Endothelial cell of umbilical vein (primary cell): ENCODE measurements at regions not wholly inside any gene's neighbourhood (a gene's known extent, or its start where the extent isn't known, plus 50 kb on each side); places are given as distances from the start of the nearest gene placed in this dataset.
A peak's percentile ranks its signal among the peaks of the same experiment; 100 is the strongest.

Source experiments
- BruUV-seq: library from RNA; stranded (reverse); fragments of 400-500 nt; replicated peaks from 2 replicates; lab custom pipeline; 2021; lab: Mats Ljungman, UMichigan
- CTCF ChIA-PET: fragments of 300-600, 350-600 bp; sonication (Branson Sonifier 250); formaldehyde crosslinking; loops from one replicate; lab custom pipeline; 2021; ENCODE audit warnings: antibody characterized with exemption, inconsistent platforms; lab: Charles Lee
- POLR2A ChIA-PET: fragments of 300-600, 350-600 bp; sonication (Branson Sonifier 250); formaldehyde crosslinking; loops from one replicate; lab custom pipeline; 2021; ENCODE audit warnings: antibody characterized with exemption, inconsistent platforms; lab: Charles Lee
- DNase-seq: peaks from one replicate; pipeline ENCODE4 v3.0.0-alpha.2; 2011; ENCODE audit warnings: low read depth, low spot score
- FAIRE-seq: peaks from 2 replicates; lab custom pipeline; 2011; peaks lifted over from hg19 to GRCh38; lab: Jason Lieb, UNC
- H2AFZ ChIP-seq: 2 replicates; pipeline ENCODE4 v1.6.0; 2012; ENCODE audit warnings: low read depth, low read length, control low read depth, inconsistent platforms
- H3K27ac ChIP-seq: 2 replicates; pipeline ENCODE4 v1.5.1; 2011; ENCODE audit warnings: low read depth, mild to moderate bottlenecking, control low read depth, low read length, moderate library complexity; ENCODE audit not compliant: insufficient read depth
- H3K27me3 ChIP-seq, 2 experiments: 2 replicates each; pipeline versions ENCODE4 v1.6.0 to v1.6.1; 2011; ENCODE audit warnings: low read length in 2 of 2, mixed read lengths in 1 of 2; ENCODE audit not compliant: control insufficient read depth in 2 of 2, insufficient read depth in 2 of 2
- H3K36me3 ChIP-seq, 2 experiments: 2 replicates in 1 of 2; 3 replicates in 1 of 2; pipeline ENCODE4 v1.5.1; 2011; ENCODE audit warnings: low read length in 2 of 2, mild to moderate bottlenecking in 1 of 2, moderate library complexity in 1 of 2; ENCODE audit not compliant: control insufficient read depth in 2 of 2, insufficient read depth in 2 of 2; ENCODE audit errors: extremely low read depth in 1 of 2
- H3K4me1 ChIP-seq: 3 replicates; pipeline ENCODE4 v1.5.1; 2011; ENCODE audit warnings: mild to moderate bottlenecking, low read length; ENCODE audit not compliant: control insufficient read depth, insufficient read depth; ENCODE audit errors: extremely low read depth
- H3K4me2 ChIP-seq: 2 replicates; pipeline ENCODE4 v1.6.1; 2011; ENCODE audit warnings: low read length, control low read depth, mixed read lengths; ENCODE audit not compliant: insufficient read depth
- H3K4me3 ChIP-seq, 3 experiments: fragments of 200-600 bp in 1 of 3; sonication (generic), shearing (Covaris generic) in 1 of 3; replicated peaks in 1 of 3; 2 replicates each; pipeline ENCODE4 v1.5.1; 2011 to 2016; ENCODE audit warnings: control low read depth in 3 of 3, low read length in 3 of 3, mild to moderate bottlenecking in 2 of 3, inconsistent platforms in 1 of 3, low read depth in 1 of 3, moderate library complexity in 1 of 3; ENCODE audit not compliant: insufficient read depth in 1 of 3
- H3K79me2 ChIP-seq: 2 replicates; pipeline ENCODE4 v1.6.0; 2012; ENCODE audit warnings: low read length, inconsistent platforms; ENCODE audit not compliant: control insufficient read depth, insufficient read depth
- H3K9ac ChIP-seq: replicated peaks from 2 replicates; pipeline ENCODE3; 2011; ENCODE audit warnings: low read length, control low read depth; ENCODE audit not compliant: insufficient read depth; ENCODE audit errors: extremely low read depth
- H3K9me1 ChIP-seq: replicated peaks from 3 replicates; pipeline ENCODE4 v1.6.0; 2011; ENCODE audit warnings: mild to moderate bottlenecking, low read length; ENCODE audit not compliant: control insufficient read depth, insufficient read depth; ENCODE audit errors: extremely low read depth
- H3K9me3 ChIP-seq: replicated peaks from 2 replicates; pipeline ENCODE4 v1.5.1; 2012; ENCODE audit warnings: low read length, inconsistent platforms; ENCODE audit not compliant: control insufficient read depth, insufficient read depth
- H4K20me1 ChIP-seq: replicated peaks from 2 replicates; pipeline ENCODE3; 2011; ENCODE audit warnings: mild to moderate bottlenecking, low read length; ENCODE audit not compliant: control insufficient read depth, insufficient read depth; ENCODE audit errors: extremely low read depth
- CTCF ChIP-seq, 2 donors: IDR thresholded peaks; 1 replicate in 1 of 2; 2 replicates in 1 of 2; pipeline ENCODE4 v1.5.1; 2011; ENCODE audit warnings: low read length in 2 of 2, mild to moderate bottlenecking in 2 of 2, moderate library complexity in 2 of 2, control low read depth in 1 of 2, inconsistent platforms in 1 of 2, low read depth in 1 of 2; ENCODE audit not compliant: insufficient read depth in 1 of 2; ENCODE audit errors: extremely low read depth in 1 of 2
- EZH2 ChIP-seq: IDR thresholded peaks from 2 replicates; pipeline ENCODE4 v1.6.1; 2012; ENCODE audit warnings: borderline replicate concordance, low read depth, mild to moderate bottlenecking, moderate library complexity, low read length, inconsistent platforms; ENCODE audit not compliant: severe bottlenecking
- FOS ChIP-seq: IDR thresholded peaks from 2 replicates; pipeline ENCODE4 v1.6.1; 2011; ENCODE audit warnings: mild to moderate bottlenecking, low read length, moderate library complexity, borderline replicate concordance; ENCODE audit not compliant: insufficient read depth
- GATA2 ChIP-seq: IDR thresholded peaks from 2 replicates; pipeline ENCODE4 v1.7.0; 2011; ENCODE audit warnings: low read depth, mild to moderate bottlenecking, moderate library complexity, mixed read lengths, low read length; ENCODE audit not compliant: insufficient read length, insufficient read depth
- JUN ChIP-seq: IDR thresholded peaks from 2 replicates; pipeline ENCODE4 v1.6.1; 2011; ENCODE audit warnings: borderline replicate concordance, low read depth; ENCODE audit not compliant: insufficient read length, insufficient read depth
- MAX ChIP-seq: IDR thresholded peaks from 2 replicates; pipeline ENCODE4 v1.6.1; 2011; ENCODE audit not compliant: insufficient read depth, insufficient read length
- MYC ChIP-seq: IDR thresholded peaks from one replicate; pipeline ENCODE4 v1.6.1; 2011; ENCODE audit warnings: mild to moderate bottlenecking, low read depth, low read length
- POLR2A ChIP-seq: IDR thresholded peaks from 2 replicates; pipeline ENCODE4 v1.6.1; 2012; ENCODE audit warnings: low read depth, mild to moderate bottlenecking, control low read depth, low read length
- POLR2AphosphoS5 ChIP-seq: IDR thresholded peaks from 2 replicates; pipeline ENCODE4 v1.6.1; 2012; ENCODE audit warnings: low read depth, mild to moderate bottlenecking, control low read depth, low read length, moderate library complexity; ENCODE audit not compliant: insufficient read depth
- dilution Hi-C: fragments of 300-500 bp; cut with MboI; formaldehyde crosslinking; loops from one replicate; pipeline ENCODE4 v1.15.0; 2019; ENCODE audit warnings: low sequenced_read_pairs; ENCODE audit not compliant: extremely low pct_ligation_motif_present
- intact Hi-C: fragments of 100-400 bp; cut with micrococcal nuclease; formaldehyde crosslinking; loops from one replicate; pipeline ENCODE4 v1.10.0; 2022

GRCh38 chr1:201625226-201625761 lies 86.4 kb downstream of the NAV1 start:
- no peak overlapping the region for H2AFZ ChIP-seq
- no TSS peak for BruUV-seq
- dilution Hi-C loops (no loop called here), intact Hi-C loops (no loop called here)
- peak; percentile 69 for FAIRE-seq
- TF ChIP-seq EZH2 = no peak
- TF ChIP-seq GATA2 = no peak
- TF ChIP-seq FOS = peak; percentile 8
- TF ChIP-seq JUN = no peak
- no peaks in the 10 kb centered on the region for H4K20me1 ChIP-seq
- peak; percentile 46 for DNase-seq
- H3K36me3 ChIP-seq = no peaks in the 10 kb centered on the region
- no peaks in the 10 kb centered on the region for H3K9me3 ChIP-seq
- no peaks in the 10 kb centered on the region for H3K9me1 ChIP-seq
- peaks cover 3% of the 10 kb centered on the region for H3K4me1 ChIP-seq
- H3K9ac ChIP-seq = no peak overlapping the region
- peaks cover 10% of the 10 kb centered on the region for H3K79me2 ChIP-seq
- no peak overlapping the region for H3K4me3 ChIP-seq
- no peak overlapping the region for H3K4me2 ChIP-seq
- CTCF ChIA-PET = interaction anchor here (0.8 to 2.6 kb wide), 8 partner anchors 11 to 78 kb away, joined by 3 to 13 read pairs (median 4); no protein-coding TSS in a partner anchor
- H3K27me3 ChIP-seq = no peaks in the 10 kb centered on the region
- no peak overlapping the region for H3K27ac ChIP-seq
- POLR2A ChIA-PET = no interaction called here

GRCh38 chr1:201625851-201626251 lies 86.9 kb downstream of the NAV1 start:
- intact Hi-C loops (no loop called here), dilution Hi-C loops (no loop called here)
- H3K27ac ChIP-seq = no peak overlapping the region
- ChIA-PET CTCF (interaction anchor here (0.8 to 2.6 kb wide), 8 partner anchors 10 to 78 kb away, joined by 3 to 13 read pairs (median 4); no protein-coding TSS in a partner anchor), POLR2A (no interaction called here)
- DNase-seq (no peak), FAIRE-seq (no peak)
- no peaks in the 10 kb centered on the region for H3K9me3 ChIP-seq
- H3K4me2 ChIP-seq = no peak overlapping the region
- H3K79me2 ChIP-seq = peaks cover 10% of the 10 kb centered on the region
- H3K36me3 ChIP-seq = no peaks in the 10 kb centered on the region
- no peak overlapping the region for H3K9ac ChIP-seq
- TF ChIP-seq POLR2AphosphoS5 (no peak), POLR2A (no peak), GATA2 (no peak), EZH2 (no peak), MAX (no peak), CTCF (IDR thresholded peaks at IDR 0.05; ENCODE audit: extremely low read depth in 1 of 2, insufficient read depth in 1 of 2, low read depth in 1 of 2, low read length in 2 of 2) (no peak), MYC (no peak), FOS (no peak), JUN (no peak)
- H3K27me3 ChIP-seq = no peaks in the 10 kb centered on the region
- peaks cover 3% of the 10 kb centered on the region for H3K4me1 ChIP-seq
- no peaks in the 10 kb centered on the region for H4K20me1 ChIP-seq
- no TSS peak for BruUV-seq
- H2AFZ ChIP-seq = no peak overlapping the region
- no peak overlapping the region for H3K4me3 ChIP-seq
- no peaks in the 10 kb centered on the region for H3K9me1 ChIP-seq
